CD8-positive, alpha-beta memory T cell (primary cell): ENCODE measurements at regions not wholly inside any gene's neighbourhood (a gene's known extent, or its start where the extent isn't known, plus 50 kb on each side); places are given as distances from the start of the nearest gene placed in this dataset.
"Not testable (repeated sequence)": the region's sequence is repeated elsewhere in the genome, so short reads cannot be mapped to it uniquely, and the experiment has no call there.

Source experiments
- CTCF ChIA-PET: fragments of 350-600 bp; sonication (Branson Sonifier 250); formaldehyde crosslinking; loops from one replicate; lab custom pipeline; 2021; ENCODE audit warnings: antibody characterized with exemption; lab: Charles Lee
- POLR2A ChIA-PET: fragments of 350-600 bp; sonication (Branson Sonifier 250); formaldehyde crosslinking; loops from one replicate; lab custom pipeline; 2021; ENCODE audit warnings: antibody characterized with exemption; lab: Charles Lee
- DNase-seq, 5 donors: peaks; one replicate each; pipeline versions ENCODE4 v3.0.0 to v3.0.0-alpha.2; 2020 to 2022; ENCODE audit warnings: mixed read lengths in 1 of 5
- H3K27ac ChIP-seq: one replicate; pipeline ENCODE4 v1.7.0; 2013; ENCODE audit warnings: low read depth, mild to moderate bottlenecking, low read length, moderate library complexity
- H3K27me3 ChIP-seq: 2 replicates; pipeline ENCODE4 v1.7.0; 2013; ENCODE audit warnings: low read length, mild to moderate bottlenecking; ENCODE audit not compliant: insufficient read depth, poor library complexity, severe bottlenecking
- H3K36me3 ChIP-seq: 2 replicates; pipeline ENCODE4 v1.7.0; 2013; ENCODE audit warnings: mild to moderate bottlenecking, low read length, moderate library complexity; ENCODE audit not compliant: insufficient read depth
- H3K4me1 ChIP-seq: 2 replicates; pipeline ENCODE4 v1.7.0; 2013; ENCODE audit warnings: mild to moderate bottlenecking, low read length, moderate library complexity; ENCODE audit not compliant: insufficient read depth
- H3K4me3 ChIP-seq: 2 replicates; pipeline ENCODE4 v1.7.0; 2013; ENCODE audit warnings: mild to moderate bottlenecking, low read length
- H3K9me3 ChIP-seq: 2 replicates; pipeline ENCODE4 v1.7.0; 2013; ENCODE audit warnings: mild to moderate bottlenecking, low read length
- H3K27ac Mint-ChIP-seq, 8 donors: one replicate each; pipeline ENCODE4 v1.8.0; 2020 to 2021; ENCODE audit warnings: mixed read lengths in 8 of 8, mild to moderate bottlenecking in 6 of 8, inconsistent platforms in 3 of 8, moderate library complexity in 3 of 8
- H3K27me3 Mint-ChIP-seq, 2 donors: one replicate each; pipeline ENCODE4 v1.8.0; 2020 to 2021; ENCODE audit warnings: mixed read lengths in 2 of 2, mild to moderate bottlenecking in 1 of 2, moderate library complexity in 1 of 2
- H3K36me3 Mint-ChIP-seq, 3 donors: one replicate each; pipeline ENCODE4 v1.8.0; 2020 to 2021; ENCODE audit warnings: mixed read lengths in 3 of 3, inconsistent platforms in 1 of 3, mild to moderate bottlenecking in 1 of 3
- H3K4me1 Mint-ChIP-seq, 3 donors: one replicate each; pipeline ENCODE4 v1.8.0; 2020 to 2021; ENCODE audit warnings: mixed read lengths in 3 of 3, inconsistent platforms in 1 of 3, mild to moderate bottlenecking in 1 of 3
- H3K4me3 Mint-ChIP-seq, 7 donors: one replicate each; pipeline ENCODE4 v1.8.0; 2020 to 2021; ENCODE audit warnings: mixed read lengths in 7 of 7, mild to moderate bottlenecking in 6 of 7, moderate library complexity in 4 of 7, inconsistent platforms in 2 of 7
- H3K9me3 Mint-ChIP-seq, 5 donors: one replicate each; pipeline ENCODE4 v1.8.0; 2020 to 2022; ENCODE audit warnings: mixed read lengths in 5 of 5, mild to moderate bottlenecking in 3 of 5, moderate library complexity in 2 of 5, inconsistent platforms in 1 of 5

- H3K27me3 Mint-ChIP-seq, H3K9me3 Mint-ChIP-seq, H3K4me3 Mint-ChIP-seq, H3K27ac ChIP-seq, CTCF ChIA-PET, H3K4me1 ChIP-seq, H3K27me3 ChIP-seq, H3K4me3 ChIP-seq, H3K27ac Mint-ChIP-seq, H3K9me3 ChIP-seq, H3K4me1 Mint-ChIP-seq, DNase-seq, POLR2A ChIA-PET, H3K36me3 ChIP-seq: not testable (repeated sequence)
- H3K36me3 Mint-ChIP-seq, result peaks cover 0 to 27% (median 1%) of the 10 kb centered on the region in 3 donors
Measured at GRCh38 chr12:9313479-9313878, 105.3 kb upstream of the PZP start.

- peaks cover 0 to 33% (median 1%) of the 10 kb centered on the region in 3 donors for H3K36me3 Mint-ChIP-seq
- H3K27me3 Mint-ChIP-seq, H3K27me3 ChIP-seq, H3K36me3 ChIP-seq, CTCF ChIA-PET, H3K4me1 ChIP-seq, H3K27ac Mint-ChIP-seq, H3K4me1 Mint-ChIP-seq, H3K9me3 Mint-ChIP-seq, H3K9me3 ChIP-seq, DNase-seq, H3K4me3 Mint-ChIP-seq, H3K27ac ChIP-seq, POLR2A ChIA-PET, H3K4me3 ChIP-seq: not testable (repeated sequence)
Measured at GRCh38 chr12:9312406-9313392, 104.5 kb upstream of the PZP start.

DNA sequence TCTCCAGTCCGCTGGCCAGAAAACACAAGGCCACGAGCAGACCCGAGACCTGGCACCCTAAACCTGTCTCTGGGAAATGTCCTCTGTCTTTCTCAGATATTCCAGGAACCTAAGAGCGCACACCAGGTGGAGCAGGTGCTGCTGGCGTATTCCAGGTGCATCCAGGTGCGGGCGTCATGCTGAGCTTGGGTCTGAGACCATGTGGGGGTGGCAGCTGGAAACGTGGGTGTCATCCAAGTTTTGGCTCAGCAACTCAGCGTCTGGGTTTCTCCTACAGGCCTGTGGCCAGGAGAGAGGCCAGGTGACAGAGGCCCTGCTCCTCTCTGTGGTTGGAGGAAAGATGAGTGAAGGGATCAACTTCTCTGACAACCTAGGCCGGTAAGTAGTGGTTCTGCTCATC, 103.3 kb upstream of the PZP start:
- H3K4me1 ChIP-seq, POLR2A ChIA-PET, CTCF ChIA-PET, H3K27ac ChIP-seq, H3K27me3 Mint-ChIP-seq, DNase-seq, H3K27me3 ChIP-seq, H3K36me3 ChIP-seq, H3K9me3 Mint-ChIP-seq, H3K9me3 ChIP-seq, H3K4me3 ChIP-seq, H3K27ac Mint-ChIP-seq, H3K4me1 Mint-ChIP-seq, H3K4me3 Mint-ChIP-seq: not testable (repeated sequence)
- H3K36me3 Mint-ChIP-seq, result peaks cover 0 to 41% (median 1%) of the 10 kb centered on the region in 3 donors

- H3K9me3 Mint-ChIP-seq, H3K4me1 Mint-ChIP-seq, CTCF ChIA-PET, H3K27ac Mint-ChIP-seq, H3K27ac ChIP-seq, H3K27me3 Mint-ChIP-seq, H3K36me3 ChIP-seq, H3K4me3 Mint-ChIP-seq, H3K4me1 ChIP-seq, H3K9me3 ChIP-seq, DNase-seq, POLR2A ChIA-PET, H3K4me3 ChIP-seq, H3K27me3 ChIP-seq: not testable (repeated sequence)
- H3K36me3 Mint-ChIP-seq, result peaks cover 0 to 41% (median 1%) of the 10 kb centered on the region in 3 donors
Measured at GRCh38 chr12:9310645-9311044, 102.5 kb upstream of the PZP start.

GRCh38 chr12:9309749-9310148, 101.6 kb upstream of the PZP start:
- H3K36me3 ChIP-seq, CTCF ChIA-PET, POLR2A ChIA-PET, H3K4me3 ChIP-seq, H3K9me3 Mint-ChIP-seq, H3K4me1 ChIP-seq, H3K4me1 Mint-ChIP-seq, H3K4me3 Mint-ChIP-seq, H3K9me3 ChIP-seq, H3K27ac Mint-ChIP-seq, H3K27me3 Mint-ChIP-seq, DNase-seq, H3K27me3 ChIP-seq, H3K27ac ChIP-seq: not testable (repeated sequence)
- H3K36me3 Mint-ChIP-seq, result peaks cover 0 to 44% (median 1%) of the 10 kb centered on the region in 3 donors

DNA sequence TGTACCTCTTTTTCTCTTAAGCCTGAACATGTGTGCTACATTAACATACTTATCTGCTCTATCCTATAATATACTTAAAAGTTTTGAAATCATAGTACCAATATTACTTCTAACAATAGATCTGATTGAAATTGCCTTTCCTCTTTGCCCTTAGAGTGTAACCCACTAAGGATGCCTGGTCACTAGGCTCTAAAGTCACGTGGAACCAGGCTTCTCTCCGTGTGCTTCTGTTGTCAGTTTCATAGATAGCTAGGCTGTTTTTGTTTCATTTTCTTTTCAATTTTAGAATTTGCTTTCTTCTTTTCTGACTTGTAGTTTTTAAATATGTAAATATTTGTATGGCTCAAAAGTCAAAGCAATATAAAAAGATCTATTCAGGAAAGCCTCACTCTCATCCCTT, 100.5 kb upstream of the PZP start:
- H3K27ac ChIP-seq, H3K36me3 ChIP-seq, H3K9me3 ChIP-seq, H3K4me3 Mint-ChIP-seq, H3K4me3 ChIP-seq, H3K4me1 ChIP-seq, H3K27me3 ChIP-seq, CTCF ChIA-PET, H3K27me3 Mint-ChIP-seq, POLR2A ChIA-PET, H3K4me1 Mint-ChIP-seq, DNase-seq, H3K9me3 Mint-ChIP-seq, H3K27ac Mint-ChIP-seq: not testable (repeated sequence)
- H3K36me3 Mint-ChIP-seq, result peaks cover 0 to 46% (median 1%) of the 10 kb centered on the region in 3 donors

DNA sequence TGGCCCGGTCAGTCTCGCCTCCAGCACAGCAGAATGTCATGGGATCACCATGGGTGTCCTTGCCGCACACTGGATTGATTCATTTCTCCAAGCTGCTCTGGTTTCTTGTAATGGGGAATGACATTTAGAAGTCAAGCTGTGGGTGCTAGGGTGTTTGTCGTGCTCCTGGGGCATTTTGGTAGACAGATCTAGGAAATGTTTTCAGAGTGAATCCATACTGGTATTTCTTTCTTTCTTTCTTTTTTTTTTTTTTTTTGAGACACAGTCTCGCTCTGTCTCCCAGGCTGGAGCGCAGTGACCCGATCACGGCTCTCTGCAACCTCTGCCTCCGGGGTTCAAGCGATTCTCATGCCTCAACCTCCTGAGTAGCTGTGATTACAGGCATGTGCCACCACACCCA, 100.0 kb upstream of the PZP start:
- CTCF ChIA-PET, H3K27me3 ChIP-seq, POLR2A ChIA-PET, H3K9me3 ChIP-seq, DNase-seq, H3K27me3 Mint-ChIP-seq, H3K27ac ChIP-seq, H3K36me3 ChIP-seq, H3K4me1 Mint-ChIP-seq, H3K9me3 Mint-ChIP-seq, H3K4me3 Mint-ChIP-seq, H3K4me3 ChIP-seq, H3K4me1 ChIP-seq, H3K27ac Mint-ChIP-seq: not testable (repeated sequence)
- peaks cover 0 to 43% (median 1%) of the 10 kb centered on the region in 3 donors for H3K36me3 Mint-ChIP-seq

GRCh38 chr12:9307255-9307654, 99.1 kb upstream of the PZP start:
- H3K4me3 ChIP-seq, H3K4me1 Mint-ChIP-seq, H3K27me3 Mint-ChIP-seq, H3K4me3 Mint-ChIP-seq, DNase-seq, H3K9me3 Mint-ChIP-seq, H3K4me1 ChIP-seq, H3K27ac Mint-ChIP-seq, H3K27me3 ChIP-seq, H3K36me3 ChIP-seq, H3K27ac ChIP-seq, POLR2A ChIA-PET, H3K9me3 ChIP-seq, CTCF ChIA-PET: not testable (repeated sequence)
- H3K36me3 Mint-ChIP-seq, result peaks cover 0 to 39% (median 1%) of the 10 kb centered on the region in 3 donors
